ENCODE measurements at regions not wholly inside any gene's neighbourhood (a gene's known extent, or its start where the extent isn't known, plus 50 kb on each side); places are given as distances from the start of the nearest gene placed in this dataset.

DNA sequence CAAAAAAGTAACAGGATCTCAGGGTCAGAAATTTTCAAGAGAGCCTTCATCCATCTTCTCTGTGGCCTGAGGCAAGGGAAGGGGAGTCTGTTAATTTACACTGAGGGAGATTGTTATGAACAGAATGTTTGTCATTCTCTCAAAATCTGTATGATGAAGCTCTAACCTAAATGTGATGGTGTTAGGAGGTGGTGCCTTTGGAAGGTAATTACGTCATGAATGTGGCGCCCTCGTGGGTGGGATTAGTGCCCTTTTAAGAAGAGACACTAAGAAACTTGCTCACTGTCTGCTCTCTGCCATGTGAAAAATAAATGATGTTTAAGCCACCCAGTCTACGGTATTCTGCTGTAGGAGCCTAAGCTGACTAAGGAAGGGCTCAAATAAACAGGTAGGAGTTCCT lies 521.6 kb downstream of the SNAPC1 start:
- Histone ChIP-seq H2AFZ (ENCODE audit: control insufficient read depth, low read length) (no peak overlapping the region), H3K9me1 (ENCODE audit: control insufficient read depth, extremely low read depth, insufficient read depth, low read length) (no peaks in the 10 kb centered on the region), H4K20me1 (ENCODE audit: control insufficient read depth, extremely low read depth, insufficient read depth, low read length) (no peaks in the 10 kb centered on the region), H3K27ac (ENCODE audit: control insufficient read depth, insufficient read depth, low read length) (no peak overlapping the region), H3K79me2 (ENCODE audit: control insufficient read depth, insufficient read depth, low read length) (no peaks in the 10 kb centered on the region), H3K4me1 (ENCODE audit: control insufficient read depth, extremely low read depth, insufficient read depth, low read length) (no peaks in the 10 kb centered on the region), H3K4me3 (ENCODE audit: control insufficient read depth in 2 of 3, extremely low read depth in 1 of 3, insufficient read depth in 2 of 3, low read depth in 1 of 3, low read length in 3 of 3) (no peak overlapping the region), H3K9ac (ENCODE audit: control insufficient read depth, extremely low read depth, insufficient read depth, low read length) (no peak overlapping the region), H3K4me2 (ENCODE audit: control insufficient read depth, extremely low read depth, insufficient read depth, low read depth, low read length) (no peak overlapping the region), H3K36me3 (ENCODE audit: control insufficient read depth in 2 of 2, extremely low read depth in 1 of 2, insufficient read depth in 2 of 2, low read length in 2 of 2) (no peaks in the 10 kb centered on the region), H3K27me3 (ENCODE audit: control insufficient read depth, extremely low read depth, insufficient read depth, low read length) (no peaks in the 10 kb centered on the region), H3K9me3 (ENCODE audit: control insufficient read depth, low read depth, low read length) (no peaks in the 10 kb centered on the region)
- TF ChIP-seq CTCF (optimal IDR thresholded peaks at IDR 0.05 in 1 of 3, IDR thresholded peaks at IDR 0.05 in 1 of 3, conservative IDR thresholded peaks at IDR 0.05 in 1 of 3; ENCODE audit: extremely low read depth in 1 of 3, insufficient read depth in 2 of 3, low read length in 3 of 3) = no peak
- no peak for TF ChIP-seq EZH2 (IDR thresholded peaks at IDR 0.05; ENCODE audit: low read length)
- DNase-seq (ENCODE audit: low read depth, low spot score) = no peak
- dilution Hi-C loops (cut with MboI; ENCODE audit: extremely low pct_ligation_motif_present, low sequenced_read_pairs) = no loop called here
- no peak for FAIRE-seq

DNA sequence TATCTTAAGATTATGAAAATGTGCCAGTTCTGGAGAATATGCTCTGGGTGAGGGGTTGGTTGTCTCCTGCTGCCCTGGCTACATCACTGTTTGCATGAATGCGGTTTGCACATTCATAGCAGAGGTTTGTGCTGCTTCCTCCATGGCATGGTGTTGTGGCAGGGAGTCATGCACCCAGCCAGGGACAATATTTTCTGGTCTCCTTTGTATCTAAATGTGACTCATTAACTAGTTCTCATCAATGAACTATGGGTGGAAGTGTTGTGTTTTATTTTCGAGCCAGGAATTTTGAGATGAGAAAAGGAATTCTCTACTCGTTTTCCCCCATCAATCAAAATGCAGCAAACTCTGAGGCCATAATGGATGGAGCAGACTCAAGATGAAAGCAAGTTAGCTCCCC lies 527.3 kb downstream of the SNAPC1 start:
- Histone ChIP-seq H3K4me2 (ENCODE audit: control insufficient read depth, extremely low read depth, insufficient read depth, low read depth, low read length) (no peak overlapping the region), H3K9me3 (ENCODE audit: control insufficient read depth, low read depth, low read length) (no peaks in the 10 kb centered on the region), H3K36me3 (ENCODE audit: control insufficient read depth in 2 of 2, extremely low read depth in 1 of 2, insufficient read depth in 2 of 2, low read length in 2 of 2) (no peaks in the 10 kb centered on the region), H3K27ac (ENCODE audit: control insufficient read depth, insufficient read depth, low read length) (no peak overlapping the region), H2AFZ (ENCODE audit: control insufficient read depth, low read length) (no peak overlapping the region), H3K4me3 (ENCODE audit: control insufficient read depth in 2 of 3, extremely low read depth in 1 of 3, insufficient read depth in 2 of 3, low read depth in 1 of 3, low read length in 3 of 3) (no peak overlapping the region), H3K27me3 (ENCODE audit: control insufficient read depth, extremely low read depth, insufficient read depth, low read length) (no peaks in the 10 kb centered on the region), H4K20me1 (ENCODE audit: control insufficient read depth, extremely low read depth, insufficient read depth, low read length) (no peaks in the 10 kb centered on the region), H3K4me1 (ENCODE audit: control insufficient read depth, extremely low read depth, insufficient read depth, low read length) (no peaks in the 10 kb centered on the region), H3K79me2 (ENCODE audit: control insufficient read depth, insufficient read depth, low read length) (no peaks in the 10 kb centered on the region), H3K9ac (ENCODE audit: control insufficient read depth, extremely low read depth, insufficient read depth, low read length) (no peak overlapping the region), H3K9me1 (ENCODE audit: control insufficient read depth, extremely low read depth, insufficient read depth, low read length) (no peaks in the 10 kb centered on the region)
- TF ChIP-seq CTCF (optimal IDR thresholded peaks at IDR 0.05 in 1 of 3, IDR thresholded peaks at IDR 0.05 in 1 of 3, conservative IDR thresholded peaks at IDR 0.05 in 1 of 3; ENCODE audit: extremely low read depth in 1 of 3, insufficient read depth in 2 of 3, low read length in 3 of 3) (no peak), EZH2 (IDR thresholded peaks at IDR 0.05; ENCODE audit: low read length) (no peak)
- DNase-seq (ENCODE audit: low read depth, low spot score) (no peak), FAIRE-seq (no peak)
- dilution Hi-C loops (cut with MboI; ENCODE audit: extremely low pct_ligation_motif_present, low sequenced_read_pairs) = no loop called here

Measured in keratinocyte (primary cell).